ENCODE measurements at regions not wholly inside any gene's neighbourhood (a gene's known extent, or its start where the extent isn't known, plus 50 kb on each side); places are given as distances from the start of the nearest gene placed in this dataset.

- no peaks in the 10 kb centered on the region for H3K27me3 ChIP-seq (ENCODE audit: control insufficient read depth, insufficient read depth)
- no peak overlapping the region for H3K4me3 ChIP-seq (ENCODE audit: low read length)
- 63% methylated on average over 2 of the region's 2 CpGs for WGBS
- H3K4me1 ChIP-seq (ENCODE audit: control insufficient read depth, insufficient read depth, low read length) = no peaks in the 10 kb centered on the region
- DNase-seq = no peak
- no peak for ATAC-seq
- intact Hi-C loops (cut with DNase I) = no loop called here
- H3K27ac ChIP-seq (ENCODE audit: low read length) = no peak overlapping the region
- no peaks in the 10 kb centered on the region for H3K9me3 ChIP-seq (ENCODE audit: control insufficient read depth, low read length)
Observed at GRCh38 chr13:47790755-47791154, 210.3 kb downstream of the SUCLA2 start.

DNA sequence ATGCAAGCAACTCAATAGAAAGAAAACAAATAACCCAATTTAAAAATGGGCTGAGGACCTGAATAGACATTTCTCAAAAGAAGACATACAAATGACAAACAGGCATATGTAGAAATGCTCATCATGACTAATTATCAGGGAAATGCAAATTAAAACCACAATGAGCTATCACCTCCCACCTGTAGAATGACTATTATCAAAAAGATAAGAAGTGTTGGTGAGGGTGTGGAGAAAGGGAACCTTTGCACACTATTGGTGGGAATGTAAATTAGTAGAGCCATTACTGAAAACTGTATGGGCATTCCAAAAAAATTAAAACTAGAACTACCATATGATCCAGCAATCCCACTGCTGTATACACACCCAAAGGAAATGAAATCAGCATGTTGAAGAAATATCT, 212.2 kb downstream of the SUCLA2 start:
- ATAC-seq (no peak), DNase-seq (no peak)
- no peak overlapping the region for H3K27ac ChIP-seq (ENCODE audit: low read length)
- no peaks in the 10 kb centered on the region for H3K4me1 ChIP-seq (ENCODE audit: control insufficient read depth, insufficient read depth, low read length)
- H3K4me3 ChIP-seq (ENCODE audit: low read length) = no peak overlapping the region
- H3K9me3 ChIP-seq (ENCODE audit: control insufficient read depth, low read length) = no peaks in the 10 kb centered on the region
- intact Hi-C loops (cut with DNase I) = no loop called here
- no peaks in the 10 kb centered on the region for H3K27me3 ChIP-seq (ENCODE audit: control insufficient read depth, insufficient read depth)

DNA sequence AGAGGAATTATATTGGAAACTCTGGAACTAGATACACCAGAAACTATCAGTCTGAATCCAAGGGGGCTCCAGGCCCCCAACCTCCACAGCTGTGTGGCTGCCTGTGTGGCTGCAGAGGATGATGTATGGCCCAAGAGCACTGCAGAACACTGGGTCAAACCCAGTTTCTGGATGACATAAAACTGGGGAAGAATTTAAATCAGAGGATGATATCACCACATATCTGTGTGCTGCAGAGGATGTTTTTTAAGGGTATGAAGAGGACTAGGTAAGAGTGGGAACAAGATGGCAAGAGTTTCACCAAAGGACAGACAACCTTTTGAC, 226.4 kb downstream of the SUCLA2 start:
- no peak overlapping the region for H3K4me3 ChIP-seq (ENCODE audit: low read length)
- no peaks in the 10 kb centered on the region for H3K27me3 ChIP-seq (ENCODE audit: control insufficient read depth, insufficient read depth)
- H3K27ac ChIP-seq (ENCODE audit: low read length) = no peak overlapping the region
- intact Hi-C loops (cut with DNase I) = loop anchor here in 3 of 4 donors (5.0 to 10.0 kb wide), 5 partner anchors 350 to 942 kb away; no protein-coding TSS in a partner anchor
- DNase-seq = no peak
- ATAC-seq = no peak
- no peaks in the 10 kb centered on the region for H3K4me1 ChIP-seq (ENCODE audit: control insufficient read depth, insufficient read depth, low read length)
- H3K9me3 ChIP-seq (ENCODE audit: control insufficient read depth, low read length) = no peaks in the 10 kb centered on the region

GRCh38 chr13:47764817-47765216, 236.3 kb downstream of the SUCLA2 start:
- Histone ChIP-seq H3K27me3 (ENCODE audit: control insufficient read depth, insufficient read depth) (no peaks in the 10 kb centered on the region), H3K4me3 (ENCODE audit: low read length) (no peak overlapping the region), H3K4me1 (ENCODE audit: control insufficient read depth, insufficient read depth, low read length) (no peaks in the 10 kb centered on the region), H3K27ac (ENCODE audit: low read length) (no peak overlapping the region), H3K9me3 (ENCODE audit: control insufficient read depth, low read length) (no peaks in the 10 kb centered on the region)
- WGBS = 78% methylated on average over 1 of the region's 1 CpG
- DNase-seq (no peak), ATAC-seq (no peak)
- intact Hi-C loops (cut with DNase I) = no loop called here

DNA sequence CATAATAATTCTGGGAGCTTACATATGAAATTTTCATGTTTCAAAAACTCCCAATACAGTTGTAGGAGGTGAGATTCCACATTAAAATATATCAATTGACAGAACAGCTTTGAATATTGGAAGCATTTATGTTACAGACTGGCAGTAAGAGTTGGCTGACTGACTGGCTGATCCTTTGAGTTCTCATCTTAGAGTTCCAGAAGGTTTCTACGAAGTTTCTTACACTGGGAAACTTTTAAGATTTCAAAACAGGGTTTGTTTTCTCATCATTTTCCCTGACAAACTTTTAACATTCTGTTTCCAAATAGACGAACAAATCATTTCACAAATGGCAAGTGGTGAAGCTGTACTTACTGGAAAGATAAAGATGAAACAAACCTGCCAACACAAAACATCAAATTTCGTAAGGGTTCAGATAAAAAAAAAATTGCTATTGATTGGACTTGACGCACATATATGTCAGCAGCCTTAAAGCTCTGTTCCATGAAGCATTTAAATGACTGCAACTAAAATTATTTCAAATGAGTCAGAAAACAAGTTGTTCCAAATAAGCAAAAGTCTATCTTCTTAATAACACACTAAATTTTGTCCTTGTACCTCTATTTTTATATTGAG, 243.5 kb downstream of the SUCLA2 start:
- no peak for ATAC-seq
- no peaks in the 10 kb centered on the region for H3K27me3 ChIP-seq (ENCODE audit: control insufficient read depth, insufficient read depth)
- no peak overlapping the region for H3K4me3 ChIP-seq (ENCODE audit: low read length)
- intact Hi-C loops (cut with DNase I) = no loop called here
- H3K4me1 ChIP-seq (ENCODE audit: control insufficient read depth, insufficient read depth, low read length) = no peaks in the 10 kb centered on the region
- no peak overlapping the region for H3K27ac ChIP-seq (ENCODE audit: low read length)
- DNase-seq = no peak
- H3K9me3 ChIP-seq (ENCODE audit: control insufficient read depth, low read length) = no peaks in the 10 kb centered on the region
- 44% methylated on average over 4 of the region's 4 CpGs for WGBS

GRCh38 chr13:47747901-47748300, 253.2 kb downstream of the SUCLA2 start:
- no peaks in the 10 kb centered on the region for H3K4me1 ChIP-seq (ENCODE audit: control insufficient read depth, insufficient read depth, low read length)
- no peaks in the 10 kb centered on the region for H3K27me3 ChIP-seq (ENCODE audit: control insufficient read depth, insufficient read depth)
- ATAC-seq (no peak), DNase-seq (no peak)
- intact Hi-C loops (cut with DNase I) = no loop called here
- H3K4me3 ChIP-seq (ENCODE audit: low read length) = no peak overlapping the region
- no peaks in the 10 kb centered on the region for H3K9me3 ChIP-seq (ENCODE audit: control insufficient read depth, low read length)
- no peak overlapping the region for H3K27ac ChIP-seq (ENCODE audit: low read length)
- WGBS = 71% methylated on average over 6 of the region's 6 CpGs

GRCh38 chr13:47726394-47726793, 274.7 kb downstream of the SUCLA2 start:
- Histone ChIP-seq H3K9me3 (ENCODE audit: control insufficient read depth, low read length) (no peaks in the 10 kb centered on the region), H3K27ac (ENCODE audit: low read length) (no peak overlapping the region), H3K4me3 (ENCODE audit: low read length) (no peak overlapping the region), H3K27me3 (ENCODE audit: control insufficient read depth, insufficient read depth) (no peaks in the 10 kb centered on the region), H3K4me1 (ENCODE audit: control insufficient read depth, insufficient read depth, low read length) (no peaks in the 10 kb centered on the region)
- intact Hi-C loops (cut with DNase I) = no loop called here
- 78% methylated on average over 5 of the region's 5 CpGs for WGBS
- ATAC-seq (no peak), DNase-seq (no peak)

DNA sequence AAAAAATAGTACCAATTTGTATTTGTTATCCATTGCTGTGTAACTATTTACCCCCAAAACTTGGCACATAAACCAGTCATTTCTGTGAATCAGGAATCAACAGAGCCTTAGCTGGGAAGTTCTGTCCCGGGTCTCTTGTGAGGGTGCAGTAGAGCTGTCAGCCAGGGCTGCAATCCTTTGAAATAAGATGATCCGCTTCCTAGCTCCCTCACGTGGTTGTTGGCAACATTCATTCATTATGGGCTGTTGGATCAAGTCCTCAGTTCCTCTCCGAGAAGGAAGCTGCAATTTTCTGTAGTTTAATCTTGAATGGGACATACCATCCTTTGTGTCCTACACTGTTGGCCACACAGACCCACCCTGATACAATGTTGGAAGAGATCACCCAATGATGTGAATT, 277.2 kb downstream of the SUCLA2 start:
- H3K27me3 ChIP-seq (ENCODE audit: control insufficient read depth, insufficient read depth) = no peaks in the 10 kb centered on the region
- no peaks in the 10 kb centered on the region for H3K4me1 ChIP-seq (ENCODE audit: control insufficient read depth, insufficient read depth, low read length)
- no peak overlapping the region for H3K4me3 ChIP-seq (ENCODE audit: low read length)
- DNase-seq (no peak), ATAC-seq (no peak)
- H3K9me3 ChIP-seq (ENCODE audit: control insufficient read depth, low read length) = no peaks in the 10 kb centered on the region
- intact Hi-C loops (cut with DNase I) = no loop called here
- 60% methylated on average over 4 of the region's 4 CpGs for WGBS
- H3K27ac ChIP-seq (ENCODE audit: low read length) = no peak overlapping the region

DNA sequence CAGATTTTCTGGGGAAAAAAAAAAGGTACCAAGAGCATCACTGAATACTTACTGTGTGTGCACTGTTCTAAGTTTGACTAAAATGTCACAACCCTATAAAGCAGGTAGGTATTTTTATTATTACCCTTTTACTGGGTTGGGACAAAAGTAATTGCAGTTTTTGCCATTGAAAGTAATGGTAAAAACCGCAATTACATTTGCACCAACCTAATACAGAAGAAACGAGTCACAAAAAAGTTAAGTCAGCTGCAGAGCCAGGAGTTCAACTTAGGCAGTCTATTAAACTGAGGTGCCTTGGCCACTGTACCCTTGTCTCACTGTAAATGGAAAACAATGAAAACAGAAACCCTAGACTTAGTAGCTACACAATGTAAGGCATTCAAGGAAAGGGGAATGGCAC, 281.9 kb downstream of the SUCLA2 start:
- 84% methylated on average over 2 of the region's 2 CpGs for WGBS
- intact Hi-C loops (cut with DNase I) = no loop called here
- Histone ChIP-seq H3K27ac (ENCODE audit: low read length) (no peak overlapping the region), H3K9me3 (ENCODE audit: control insufficient read depth, low read length) (no peaks in the 10 kb centered on the region), H3K4me1 (ENCODE audit: control insufficient read depth, insufficient read depth, low read length) (no peaks in the 10 kb centered on the region), H3K4me3 (ENCODE audit: low read length) (no peak overlapping the region), H3K27me3 (ENCODE audit: control insufficient read depth, insufficient read depth) (no peaks in the 10 kb centered on the region)
- no peak for DNase-seq
- no peak for ATAC-seq

- H3K4me3 ChIP-seq (ENCODE audit: low read length) = no peak overlapping the region
Observed at GRCh38 chr13:47718556-47718955, 282.5 kb downstream of the SUCLA2 start.

DNA sequence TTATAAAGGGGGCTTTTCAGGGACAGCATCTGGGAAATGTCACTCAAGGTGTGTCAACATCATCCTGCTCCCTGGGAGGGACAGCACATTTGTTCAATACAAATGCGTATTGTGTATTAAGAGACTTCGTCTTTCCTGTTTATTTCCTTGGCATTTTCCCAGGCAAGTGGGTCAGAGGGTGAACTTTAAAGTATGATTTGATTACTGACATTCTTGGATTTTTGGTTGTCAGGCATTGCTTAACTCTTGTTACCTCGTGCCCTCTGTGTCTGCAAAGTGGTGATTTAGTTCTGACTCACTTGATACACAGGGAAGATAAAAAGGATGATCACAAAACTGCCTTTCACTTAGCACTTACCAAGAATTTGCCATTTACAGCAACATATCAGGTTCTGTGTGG, 292.7 kb downstream of the SUCLA2 start:
- H3K4me3 ChIP-seq (ENCODE audit: low read length) = no peak overlapping the region
- no peaks in the 10 kb centered on the region for H3K9me3 ChIP-seq (ENCODE audit: control insufficient read depth, low read length)
- no peaks in the 10 kb centered on the region for H3K27me3 ChIP-seq (ENCODE audit: control insufficient read depth, insufficient read depth)
- DNase-seq (no peak), ATAC-seq (no peak)
- WGBS = 46% methylated on average over 3 of the region's 3 CpGs
- H3K27ac ChIP-seq (ENCODE audit: low read length) = no peak overlapping the region
- no peaks in the 10 kb centered on the region for H3K4me1 ChIP-seq (ENCODE audit: control insufficient read depth, insufficient read depth, low read length)
- intact Hi-C loops (cut with DNase I) = no loop called here

More at GRCh38 chr13:47718556-47718955, 282.5 kb downstream of the SUCLA2 start:
- Histone ChIP-seq H3K27me3 (ENCODE audit: control insufficient read depth, insufficient read depth) (no peaks in the 10 kb centered on the region), H3K4me1 (ENCODE audit: control insufficient read depth, insufficient read depth, low read length) (no peaks in the 10 kb centered on the region), H3K9me3 (ENCODE audit: control insufficient read depth, low read length) (no peaks in the 10 kb centered on the region), H3K27ac (ENCODE audit: low read length) (no peak overlapping the region)
- WGBS = 76% methylated on average over 8 of the region's 8 CpGs
- DNase-seq (no peak), ATAC-seq (no peak)
- intact Hi-C loops (cut with DNase I) = no loop called here

GRCh38 chr13:47707414-47707813, 293.7 kb downstream of the SUCLA2 start:
- H3K9me3 ChIP-seq (ENCODE audit: control insufficient read depth, low read length) = no peaks in the 10 kb centered on the region
- intact Hi-C loops (cut with DNase I) = no loop called here
- WGBS = 61% methylated on average over 3 of the region's 3 CpGs
- no peaks in the 10 kb centered on the region for H3K27me3 ChIP-seq (ENCODE audit: control insufficient read depth, insufficient read depth)
- H3K4me1 ChIP-seq (ENCODE audit: control insufficient read depth, insufficient read depth, low read length) = no peaks in the 10 kb centered on the region
- DNase-seq (no peak), ATAC-seq (no peak)
- H3K27ac ChIP-seq (ENCODE audit: low read length) = no peak overlapping the region
- H3K4me3 ChIP-seq (ENCODE audit: low read length) = no peak overlapping the region

All from right cardiac atrium (tissue), 5 donors.